Prostate gland (tissue), 2 donors: ENCODE measurements at regions not wholly inside any gene's neighbourhood (a gene's known extent, or its start where the extent isn't known, plus 50 kb on each side); places are given as distances from the start of the nearest gene placed in this dataset.
"Not testable (repeated sequence)": the region's sequence is repeated elsewhere in the genome, so short reads cannot be mapped to it uniquely, and the experiment has no call there.

Experiments
- DNase-seq: peaks from one replicate; pipeline ENCODE4 v3.0.0-alpha.2; 2019; ENCODE audit warnings: low spot score
- H3K27ac ChIP-seq, 2 donors: fragments of 200-600 bp; sonication (generic); 2 replicates each; pipeline ENCODE4 v1.5.1; 2017 to 2019
- H3K27me3 ChIP-seq: fragments of 200-600 bp; sonication (generic); replicated peaks from 2 replicates; pipeline ENCODE4 v1.5.1; 2019; ENCODE audit not compliant: insufficient read depth
- H3K36me3 ChIP-seq, 2 donors: fragments of 200-600 bp; sonication (generic); 1 replicate in 1 of 2; 2 replicates in 1 of 2; pipeline versions ENCODE4 v1.5.1 to v1.8.1; 2017 to 2019
- H3K4me1 ChIP-seq: fragments of 200-600 bp; sonication (generic); replicated peaks from 2 replicates; pipeline ENCODE4 v1.5.1; 2019
- H3K4me3 ChIP-seq, 2 donors: fragments of 200-600 bp; sonication (generic); 2 replicates each; pipeline ENCODE4 v1.5.1; 2017 to 2019
- H3K9me3 ChIP-seq: fragments of 200-600 bp; sonication (generic); 2 replicates; pipeline ENCODE4 v1.5.1; 2017
- CTCF ChIP-seq, 4 experiments: fragments of 200-600 bp in 2 of 4; fragments of 450-650 bp in 2 of 4; sonication (generic) in 2 of 4; IDR thresholded peaks; 1 replicate in 3 of 4; 2 replicates in 1 of 4; pipeline ENCODE4 v1.5.1; 2016 to 2019; ENCODE audit warnings: antibody characterized with exemption in 4 of 4, mild to moderate bottlenecking in 2 of 4, moderate library complexity in 2 of 4
- POLR2A ChIP-seq: fragments of 450-650 bp; IDR thresholded peaks from one replicate; pipeline ENCODE4 v1.6.1; 2016; ENCODE audit warnings: antibody characterized with exemption, mild to moderate bottlenecking
- POLR2AphosphoS5 ChIP-seq: sonication (generic); formaldehyde crosslinking; IDR thresholded peaks from one replicate; pipeline ENCODE4 v1.6.1; 2017; ENCODE audit warnings: antibody characterized with exemption
- WGBS: methylation state at CpG from one replicate; pipeline ENCODE4 v1.1.5; 2018; 5-methylcytosine and 5-hydroxymethylcytosine counted together
- intact Hi-C: fragments of 100-400 bp; cut with DNase I; formaldehyde crosslinking; loops from one replicate; pipeline ENCODE4 v1.14.2; 2022

DNA sequence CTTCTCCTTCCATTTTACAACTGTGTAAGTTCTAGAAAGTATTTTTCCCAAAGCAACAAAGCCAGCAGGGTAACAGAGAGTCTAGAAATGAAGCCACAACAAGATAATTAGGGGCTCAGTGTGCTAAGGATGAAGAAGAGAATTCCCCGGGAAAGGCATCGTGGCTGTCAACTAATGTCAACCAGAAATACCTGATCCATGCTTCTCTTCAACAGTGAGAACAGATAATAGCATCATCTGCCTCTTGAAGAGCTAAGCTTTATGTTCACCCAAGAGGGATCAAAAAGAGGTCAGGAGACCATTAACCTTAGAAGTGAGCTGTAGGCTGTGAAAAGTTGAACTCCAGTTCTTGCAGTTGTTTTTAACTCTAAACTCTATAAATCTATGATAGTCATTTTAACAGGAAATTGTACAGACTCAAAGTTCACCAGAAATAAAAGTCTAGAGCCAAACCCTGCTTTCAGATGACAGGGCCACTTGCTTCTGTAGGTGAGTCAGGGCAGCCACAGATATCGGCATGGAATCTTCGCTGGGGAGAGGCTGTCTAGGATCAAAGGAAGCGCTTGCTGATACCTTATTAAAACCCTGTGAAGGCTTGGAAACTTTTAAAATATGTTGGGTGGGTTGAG lies 540.7 kb upstream of the ID2 start:
- Histone ChIP-seq H3K27me3 (no peaks in the 10 kb centered on the region), H3K27ac (no peak overlapping the region), H3K36me3 (no peaks in the 10 kb centered on the region), H3K9me3 (no peaks in the 10 kb centered on the region), H3K4me1 (no peaks in the 10 kb centered on the region), H3K4me3 (no peak overlapping the region)
- DNase-seq: no peak
- 82% methylated on average over 5 of the region's 5 CpGs for WGBS
- TF ChIP-seq POLR2AphosphoS5: no peak
- no peak for TF ChIP-seq POLR2A
- no peak for TF ChIP-seq CTCF (IDR thresholded peaks at IDR 0.05)
- intact Hi-C loops: no loop called here

DNA sequence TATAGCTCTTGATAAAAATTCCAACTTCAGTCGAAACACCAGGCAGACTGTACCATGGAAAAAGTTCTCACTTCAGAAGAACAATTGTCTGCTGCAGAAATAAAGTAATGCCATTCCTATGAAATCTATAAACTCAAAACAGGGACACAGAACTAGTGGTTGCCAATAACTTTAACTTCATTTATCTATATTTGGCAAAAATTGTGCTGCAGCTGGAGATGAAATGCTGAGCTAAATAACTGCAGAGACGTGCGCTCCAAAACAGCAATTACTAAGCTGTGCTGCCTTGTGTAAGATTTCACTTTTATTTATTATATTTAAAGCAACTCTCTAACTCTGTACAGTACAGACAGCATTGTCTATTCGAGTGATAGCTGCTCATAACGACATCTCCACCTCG lies 540.1 kb upstream of the ID2 start:
- Histone ChIP-seq H3K27me3 (no peaks in the 10 kb centered on the region), H3K9me3 (no peaks in the 10 kb centered on the region), H3K27ac (no peak overlapping the region), H3K36me3 (no peaks in the 10 kb centered on the region), H3K4me1 (no peaks in the 10 kb centered on the region), H3K4me3 (no peak overlapping the region)
- intact Hi-C loops: no loop called here
- WGBS: 67% methylated on average over 6 of the region's 6 CpGs
- no peak for DNase-seq
- TF ChIP-seq CTCF (IDR thresholded peaks at IDR 0.05): no peak
- TF ChIP-seq POLR2A: no peak
- no peak for TF ChIP-seq POLR2AphosphoS5

DNA sequence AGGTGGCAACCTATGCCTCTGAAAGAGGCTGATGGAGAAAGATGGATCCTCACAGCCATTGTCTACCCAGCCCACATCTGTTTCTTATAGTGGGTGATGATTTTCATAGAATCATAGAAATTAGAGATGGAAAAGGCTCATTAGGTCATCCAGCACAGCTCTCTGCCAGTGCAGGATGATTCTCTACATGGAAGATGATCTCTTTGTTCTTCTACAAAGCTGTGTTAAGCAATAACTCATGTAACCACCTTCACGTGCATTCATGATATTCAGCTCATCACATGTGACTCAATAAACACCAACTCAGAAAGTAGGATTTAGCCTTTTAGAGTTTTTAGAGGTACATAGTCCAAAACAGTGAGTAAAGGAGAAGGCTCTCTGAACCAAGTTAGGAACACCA lies 539.4 kb upstream of the ID2 start:
- TF ChIP-seq CTCF (IDR thresholded peaks at IDR 0.05) (no peak), POLR2A (no peak), POLR2AphosphoS5 (no peak)
- H3K4me1 ChIP-seq: no peaks in the 10 kb centered on the region
- H3K4me3 ChIP-seq: no peak overlapping the region
- DNase-seq: no peak
- no peaks in the 10 kb centered on the region for H3K9me3 ChIP-seq
- no peaks in the 10 kb centered on the region for H3K27me3 ChIP-seq
- 50% methylated on average over 1 of the region's 1 CpG for WGBS
- no peaks in the 10 kb centered on the region for H3K36me3 ChIP-seq
- H3K27ac ChIP-seq: no peak overlapping the region
- intact Hi-C loops: no loop called here

DNA sequence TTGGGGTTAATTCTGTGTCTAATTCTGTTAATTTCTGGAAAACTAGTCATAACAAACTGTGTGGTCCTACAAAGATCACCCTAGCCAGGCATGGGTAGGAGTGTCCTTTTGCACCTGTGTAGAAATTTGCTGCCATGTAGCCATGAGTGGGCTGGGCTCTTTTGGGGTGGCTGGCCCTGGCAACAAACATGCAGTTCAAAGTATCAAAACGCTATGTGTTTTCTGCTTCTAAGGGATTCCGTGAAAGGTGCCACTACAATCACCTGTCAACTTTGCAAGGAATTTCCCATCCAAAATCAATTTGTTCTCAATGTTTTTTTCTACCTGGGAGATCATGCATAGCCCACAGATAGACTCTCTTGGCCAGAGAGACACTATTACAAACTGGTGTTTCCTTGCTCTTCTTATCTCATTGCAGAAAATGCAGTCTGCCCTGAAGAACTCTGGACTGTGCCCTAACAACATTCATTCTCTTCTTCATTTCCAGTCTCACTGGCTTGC lies 537.7 kb upstream of the ID2 start:
- intact Hi-C loops: no loop called here
- TF ChIP-seq POLR2A (no peak), POLR2AphosphoS5 (no peak), CTCF (IDR thresholded peaks at IDR 0.05) (no peak)
- Histone ChIP-seq H3K36me3 (no peaks in the 10 kb centered on the region), H3K9me3 (no peaks in the 10 kb centered on the region), H3K27me3 (no peaks in the 10 kb centered on the region), H3K4me3 (no peak overlapping the region), H3K4me1 (no peaks in the 10 kb centered on the region), H3K27ac (no peak overlapping the region)
- no peak for DNase-seq
- WGBS: 90% methylated on average over 2 of the region's 2 CpGs

- H3K27ac ChIP-seq: no peak overlapping the region
These were observed 537.1 kb upstream of the ID2 start for GRCh38 chr2:8144785-8145184.

GRCh38 chr2:8145375-8145774 lies 536.5 kb upstream of the ID2 start:
- DNase-seq, H3K27ac ChIP-seq, intact Hi-C loops, H3K27me3 ChIP-seq, H3K4me3 ChIP-seq, H3K9me3 ChIP-seq, H3K36me3 ChIP-seq, H3K4me1 ChIP-seq: not testable (repeated sequence)
- WGBS: 98% methylated on average over 2 of the region's 2 CpGs

More at GRCh38 chr2:8144785-8145184, 537.1 kb upstream of the ID2 start:
- TF ChIP-seq POLR2A (no peak), POLR2AphosphoS5 (no peak), CTCF (IDR thresholded peaks at IDR 0.05) (no peak)
- Histone ChIP-seq H3K36me3 (no peaks in the 10 kb centered on the region), H3K4me3 (no peak overlapping the region), H3K9me3 (no peaks in the 10 kb centered on the region), H3K4me1 (no peaks in the 10 kb centered on the region), H3K27me3 (no peaks in the 10 kb centered on the region)
- WGBS: 89% methylated on average over 3 of the region's 3 CpGs
- intact Hi-C loops: no loop called here
- DNase-seq: no peak
